ENCODE measurements at regions not wholly inside any gene's neighbourhood (a gene's known extent, or its start where the extent isn't known, plus 50 kb on each side); places are given as distances from the start of the nearest gene placed in this dataset.

- no peak for TF ChIP-seq CTCF (IDR thresholded peaks at IDR 0.05)
- no peak for TF ChIP-seq POLR2AphosphoS5 (IDR thresholded peaks at IDR 0.05)
- no peak for TF ChIP-seq POLR2A (IDR thresholded peaks at IDR 0.05)
These were observed 139.5 kb upstream of the PRNP start for GRCh38 chr20:4546786-4547185.
